ENCODE measurements at regions not wholly inside any gene's neighbourhood (a gene's known extent, or its start where the extent isn't known, plus 50 kb on each side); places are given as distances from the start of the nearest gene placed in this dataset.

GRCh38 chr12:19804737-19805136, 365.4 kb downstream of the AEBP2 start:
- ChIA-PET POLR2A (no interaction called here), CTCF (ENCODE audit: unreplicated experiment) (no interaction called here)
- H3K4me1 ChIP-seq (ENCODE audit: insufficient read depth, low read length, poor library complexity, severe bottlenecking), result no peaks in the 10 kb centered on the region
- no peaks in the 10 kb centered on the region for H3K9me3 ChIP-seq (ENCODE audit: low read length)
- H3K4me2 ChIP-seq (ENCODE audit: low read length), result no peak overlapping the region
- H3K27ac ChIP-seq (ENCODE audit: low read depth, low read length, poor library complexity, severe bottlenecking), result no peak overlapping the region
- no TSS peak for BruUV-seq (replicated peaks)
- no peaks in the 10 kb centered on the region for H3K9me2 ChIP-seq (ENCODE audit: insufficient read depth, low read length)
- no peak overlapping the region for H2AFZ ChIP-seq (ENCODE audit: low read length)
- no peaks in the 10 kb centered on the region for H3K36me3 ChIP-seq (ENCODE audit: insufficient read depth, low read length)
- H3K79me2 ChIP-seq (ENCODE audit: insufficient read depth, low read depth, low read length), result no peaks in the 10 kb centered on the region
- no peaks in the 10 kb centered on the region for H4K20me1 ChIP-seq (ENCODE audit: insufficient read depth, low read length)
- TF ChIP-seq EZH2phosphoT487 (IDR thresholded peaks at IDR 0.05; ENCODE audit: borderline replicate concordance, low read depth, low read length), result no peak
- no peak for TF ChIP-seq CTCF (conservative IDR thresholded peaks at IDR 0.05; ENCODE audit: low read length)
- intact Hi-C loops (cut with micrococcal nuclease; ENCODE audit: unreplicated experiment), result no loop called here
- H3K4me3 ChIP-seq (ENCODE audit: low read depth, low read length, poor library complexity, severe bottlenecking), result no peak overlapping the region
- DNase-seq (ENCODE audit: low spot score), result no peak

- Histone ChIP-seq H2AFZ (ENCODE audit: low read length) (no peak overlapping the region), H3K9me2 (ENCODE audit: insufficient read depth, low read length) (no peaks in the 10 kb centered on the region), H3K4me1 (ENCODE audit: insufficient read depth, low read length, poor library complexity, severe bottlenecking) (no peaks in the 10 kb centered on the region), H3K27ac (ENCODE audit: low read depth, low read length, poor library complexity, severe bottlenecking) (no peak overlapping the region), H3K4me3 (ENCODE audit: low read depth, low read length, poor library complexity, severe bottlenecking) (no peak overlapping the region), H4K20me1 (ENCODE audit: insufficient read depth, low read length) (no peaks in the 10 kb centered on the region), H3K4me2 (ENCODE audit: low read length) (no peak overlapping the region), H3K79me2 (ENCODE audit: insufficient read depth, low read depth, low read length) (no peaks in the 10 kb centered on the region), H3K36me3 (ENCODE audit: insufficient read depth, low read length) (no peaks in the 10 kb centered on the region), H3K9me3 (ENCODE audit: low read length) (no peaks in the 10 kb centered on the region)
- no TSS peak for BruUV-seq (replicated peaks)
- TF ChIP-seq CTCF (conservative IDR thresholded peaks at IDR 0.05; ENCODE audit: low read length) (no peak), EZH2phosphoT487 (IDR thresholded peaks at IDR 0.05; ENCODE audit: borderline replicate concordance, low read depth, low read length) (no peak)
- CTCF ChIA-PET (ENCODE audit: unreplicated experiment), result no interaction called here
- intact Hi-C loops (cut with micrococcal nuclease; ENCODE audit: unreplicated experiment), result no loop called here
- no peak for DNase-seq (ENCODE audit: low spot score)
- POLR2A ChIA-PET, result no interaction called here
Observed at GRCh38 chr12:19808371-19808770, 369.1 kb downstream of the AEBP2 start.

- Histone ChIP-seq H2AFZ (ENCODE audit: low read length) (no peak overlapping the region), H3K4me1 (ENCODE audit: insufficient read depth, low read length, poor library complexity, severe bottlenecking) (no peaks in the 10 kb centered on the region), H3K4me2 (ENCODE audit: low read length) (no peak overlapping the region), H3K4me3 (ENCODE audit: low read depth, low read length, poor library complexity, severe bottlenecking) (no peak overlapping the region), H4K20me1 (ENCODE audit: insufficient read depth, low read length) (no peaks in the 10 kb centered on the region), H3K9me2 (ENCODE audit: insufficient read depth, low read length) (no peaks in the 10 kb centered on the region), H3K36me3 (ENCODE audit: insufficient read depth, low read length) (no peaks in the 10 kb centered on the region), H3K27ac (ENCODE audit: low read depth, low read length, poor library complexity, severe bottlenecking) (no peak overlapping the region), H3K79me2 (ENCODE audit: insufficient read depth, low read depth, low read length) (no peaks in the 10 kb centered on the region), H3K9me3 (ENCODE audit: low read length) (no peaks in the 10 kb centered on the region)
- POLR2A ChIA-PET, result interaction anchor here (0.7 kb wide), 1 partner anchor 38 kb away, joined by 3 read pairs; no protein-coding TSS in a partner anchor
- no TSS peak for BruUV-seq (replicated peaks)
- TF ChIP-seq EZH2phosphoT487 (IDR thresholded peaks at IDR 0.05; ENCODE audit: borderline replicate concordance, low read depth, low read length), result no peak
- no peak for TF ChIP-seq CTCF (conservative IDR thresholded peaks at IDR 0.05; ENCODE audit: low read length)
- intact Hi-C loops (cut with micrococcal nuclease; ENCODE audit: unreplicated experiment), result no loop called here
- CTCF ChIA-PET (ENCODE audit: unreplicated experiment), result no interaction called here
- DNase-seq (ENCODE audit: low spot score), result no peak
Observed at GRCh38 chr12:19810213-19810612, 370.9 kb downstream of the AEBP2 start.
